A673 (cell line): ENCODE measurements at regions not wholly inside any gene's neighbourhood (a gene's known extent, or its start where the extent isn't known, plus 50 kb on each side); places are given as distances from the start of the nearest gene placed in this dataset.

Source experiments
- BruUV-seq: library from RNA; stranded (reverse); fragments of 400-500 nt; replicated peaks from 2 replicates; lab custom pipeline; 2021; lab: Mats Ljungman, UMichigan
- CTCF ChIA-PET: fragments of 300-600 bp; sonication (Branson Sonifier 250); formaldehyde crosslinking; loops from one replicate; lab custom pipeline; 2022; ENCODE audit warnings: antibody characterized with exemption; lab: Charles Lee
- POLR2A ChIA-PET: fragments of 300-600 bp; sonication (Branson Sonifier 250); formaldehyde crosslinking; loops from one replicate; lab custom pipeline; 2022; ENCODE audit warnings: antibody characterized with exemption; ENCODE audit not compliant: low non-redundant PET; lab: Charles Lee
- DNase-seq: peaks from one replicate; pipeline ENCODE4 v3.0.0-alpha.2; 2015; ENCODE audit warnings: low spot score
- H3K27ac ChIP-seq: fragments of 200-600 bp; sonication (generic); 2 replicates; pipeline ENCODE4 v1.5.1; 2016; ENCODE audit warnings: mixed run types, low read depth, mild to moderate bottlenecking, mixed read lengths, antibody characterized with exemption, low read length; ENCODE audit not compliant: poor library complexity, severe bottlenecking
- H3K27me3 ChIP-seq: fragments of 200-600 bp; sonication (generic); replicated peaks from 2 replicates; pipeline ENCODE4 v1.6.1; 2017; ENCODE audit warnings: mixed run types, low read depth, mild to moderate bottlenecking, mixed read lengths, antibody characterized with exemption, low read length; ENCODE audit not compliant: insufficient read depth, poor library complexity
- H3K36me3 ChIP-seq: fragments of 200-600 bp; sonication (generic); 2 replicates; pipeline ENCODE4 v1.6.1; 2016; ENCODE audit warnings: mixed run types, mild to moderate bottlenecking, mixed read lengths, antibody characterized with exemption, low read length; ENCODE audit not compliant: insufficient read depth, poor library complexity, severe bottlenecking
- H3K4me1 ChIP-seq: fragments of 200-600 bp; sonication (generic); 2 replicates; pipeline ENCODE4 v1.6.1; 2017; ENCODE audit warnings: mixed run types, mild to moderate bottlenecking, mixed read lengths, antibody characterized with exemption, low read length; ENCODE audit not compliant: insufficient read depth, poor library complexity, severe bottlenecking
- H3K4me3 ChIP-seq: fragments of 200-600 bp; sonication (generic); 2 replicates; pipeline ENCODE4 v1.5.1; 2016; ENCODE audit warnings: low read depth, mixed run types, mild to moderate bottlenecking, mixed read lengths, low read length; ENCODE audit not compliant: poor library complexity, severe bottlenecking
- H3K9me3 ChIP-seq: fragments of 200-600 bp; sonication (generic); 2 replicates; pipeline ENCODE4 v1.6.1; 2016; ENCODE audit warnings: mixed run types, low read depth, mild to moderate bottlenecking, mixed read lengths, antibody characterized with exemption, low read length; ENCODE audit not compliant: poor library complexity, severe bottlenecking
- EZH2 ChIP-seq: fragments of 200-600 bp; sonication (generic); IDR thresholded peaks from 2 replicates; pipeline ENCODE4 v1.6.1; 2017; ENCODE audit warnings: borderline replicate concordance, low read depth, mild to moderate bottlenecking, mixed read lengths, antibody characterized with exemption, low read length; ENCODE audit not compliant: poor library complexity, severe bottlenecking
- intact Hi-C: fragments of 100-400 bp; cut with micrococcal nuclease; formaldehyde crosslinking; loops from one replicate; pipeline ENCODE4 v1.10.0; 2022; ENCODE audit not compliant: unreplicated experiment
- TF ChIP-seq, protein P1 (sequence below): fragments of 300-800, 200-600 bp; sonication (generic); conservative IDR thresholded peaks from 2 replicates; pipeline ENCODE4 v1.5.1; 2017; ENCODE audit warnings: low read depth, mild to moderate bottlenecking, antibody characterized with exemption, low read length, moderate library complexity, mixed read lengths

DNA sequence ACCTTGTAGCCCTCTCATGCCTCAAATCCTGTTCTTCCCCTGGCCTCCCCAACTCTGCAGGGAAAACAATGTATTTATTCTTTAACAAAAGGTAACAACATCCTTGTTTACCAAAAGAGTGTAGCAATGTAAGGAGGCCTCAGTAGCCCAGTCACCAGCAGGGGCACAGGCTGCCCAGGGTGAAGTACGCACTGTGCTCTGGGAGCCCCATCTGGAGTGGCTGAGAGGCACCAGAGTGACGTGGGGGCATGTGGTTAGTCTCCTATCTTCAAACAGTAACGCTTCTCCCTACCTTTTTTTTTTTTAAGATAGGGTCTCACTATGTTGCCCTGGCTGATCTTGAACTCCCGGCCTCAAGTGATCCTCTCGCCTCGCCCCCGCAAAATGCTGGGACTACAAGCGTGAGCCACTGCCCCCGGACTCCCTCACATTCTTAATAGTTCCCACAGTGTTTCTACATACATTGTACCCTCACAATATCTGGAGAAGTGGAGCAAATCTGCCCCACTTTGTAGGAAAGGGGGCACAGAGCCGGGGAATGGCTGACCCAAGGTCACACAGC is 51.3 kb upstream of the ECE1 start:
- no peak for DNase-seq
- peaks cover 10% of the 10 kb centered on the region for H3K4me1 ChIP-seq
- POLR2A ChIA-PET = interaction anchor here (0.6 kb wide), 1 partner anchor 1954 kb away, joined by 3 read pairs; no protein-coding TSS in a partner anchor

DNA sequence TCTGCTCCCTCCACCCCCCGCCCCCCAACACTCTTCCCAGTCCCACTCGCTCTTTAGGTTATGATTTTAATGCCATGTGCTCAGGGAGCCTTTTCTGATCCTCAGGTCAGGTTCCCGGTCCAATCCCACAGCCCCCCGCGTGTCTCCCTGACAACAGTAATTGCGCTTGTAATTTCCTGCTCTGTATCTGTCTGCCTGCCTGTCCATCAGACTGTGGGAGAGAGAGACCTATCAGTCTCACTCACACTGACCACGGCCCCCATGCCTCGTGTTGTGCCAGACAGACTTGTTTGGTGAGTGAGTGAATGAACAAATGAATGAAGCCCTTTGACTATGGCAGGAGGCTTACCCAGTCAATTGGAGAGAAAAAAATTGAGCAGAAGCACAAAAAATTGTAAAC is 50.8 kb upstream of the ECE1 start:
- no peak for DNase-seq
- Histone ChIP-seq H3K4me1 (peaks cover 5% of the 10 kb centered on the region), H3K36me3 (no peaks in the 10 kb centered on the region), H3K4me3 (no peak overlapping the region), H3K27me3 (no peaks in the 10 kb centered on the region), H3K9me3 (no peaks in the 10 kb centered on the region), H3K27ac (no peak overlapping the region)
- TF ChIP-seq, protein P1, sequence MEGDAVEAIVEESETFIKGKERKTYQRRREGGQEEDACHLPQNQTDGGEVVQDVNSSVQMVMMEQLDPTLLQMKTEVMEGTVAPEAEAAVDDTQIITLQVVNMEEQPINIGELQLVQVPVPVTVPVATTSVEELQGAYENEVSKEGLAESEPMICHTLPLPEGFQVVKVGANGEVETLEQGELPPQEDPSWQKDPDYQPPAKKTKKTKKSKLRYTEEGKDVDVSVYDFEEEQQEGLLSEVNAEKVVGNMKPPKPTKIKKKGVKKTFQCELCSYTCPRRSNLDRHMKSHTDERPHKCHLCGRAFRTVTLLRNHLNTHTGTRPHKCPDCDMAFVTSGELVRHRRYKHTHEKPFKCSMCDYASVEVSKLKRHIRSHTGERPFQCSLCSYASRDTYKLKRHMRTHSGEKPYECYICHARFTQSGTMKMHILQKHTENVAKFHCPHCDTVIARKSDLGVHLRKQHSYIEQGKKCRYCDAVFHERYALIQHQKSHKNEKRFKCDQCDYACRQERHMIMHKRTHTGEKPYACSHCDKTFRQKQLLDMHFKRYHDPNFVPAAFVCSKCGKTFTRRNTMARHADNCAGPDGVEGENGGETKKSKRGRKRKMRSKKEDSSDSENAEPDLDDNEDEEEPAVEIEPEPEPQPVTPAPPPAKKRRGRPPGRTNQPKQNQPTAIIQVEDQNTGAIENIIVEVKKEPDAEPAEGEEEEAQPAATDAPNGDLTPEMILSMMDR = no peak
- no peak for TF ChIP-seq EZH2
- POLR2A ChIA-PET = no interaction called here
- no TSS peak for BruUV-seq
- CTCF ChIA-PET = no interaction called here
- intact Hi-C loops = no loop called here

More for the DNA sequence above, 51.3 kb upstream of the ECE1 start:
- Histone ChIP-seq H3K27ac (no peak overlapping the region), H3K27me3 (no peaks in the 10 kb centered on the region), H3K4me3 (no peak overlapping the region), H3K36me3 (no peaks in the 10 kb centered on the region), H3K9me3 (no peaks in the 10 kb centered on the region)
- no TSS peak for BruUV-seq
- intact Hi-C loops = no loop called here
- no peak for TF ChIP-seq EZH2
- TF ChIP-seq, protein P1 = no peak
- CTCF ChIA-PET = no interaction called here

DNA sequence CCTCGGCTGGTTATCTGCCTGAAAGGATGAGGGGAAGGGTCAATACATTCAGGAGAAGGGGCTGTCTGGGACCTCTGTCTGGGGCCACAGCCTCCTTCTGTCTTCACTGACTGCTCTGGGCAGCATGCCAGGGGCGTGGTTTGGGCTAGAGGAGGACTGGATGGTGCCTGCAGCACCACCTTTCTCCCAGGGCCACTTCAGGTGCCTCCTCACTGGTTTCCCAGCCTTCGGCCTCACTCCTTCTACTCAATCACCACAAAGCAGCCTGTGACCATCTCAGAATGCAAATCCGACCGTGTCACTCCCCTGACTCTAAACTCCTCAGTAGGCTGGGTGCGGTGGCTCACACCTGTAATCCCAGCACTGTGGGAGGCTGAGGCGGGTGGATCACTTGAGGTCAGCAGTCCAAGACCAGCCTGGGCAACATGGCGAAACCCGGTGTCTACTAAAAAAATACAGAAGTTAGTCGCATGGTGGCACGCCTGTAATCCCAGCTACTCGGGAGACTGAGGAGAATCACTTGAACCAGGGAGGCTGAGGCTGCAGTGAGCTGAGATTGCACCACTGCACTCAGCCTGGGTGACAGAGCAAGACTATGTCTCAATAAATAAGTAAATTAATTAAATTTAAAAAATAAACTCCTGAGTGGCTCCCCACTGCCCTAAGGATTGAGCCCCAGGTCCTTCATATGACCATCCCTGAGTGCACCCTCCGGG is 50.1 kb upstream of the ECE1 start:
- Histone ChIP-seq H3K36me3 (no peaks in the 10 kb centered on the region), H3K27ac (no peak overlapping the region), H3K27me3 (no peaks in the 10 kb centered on the region), H3K4me1 (peaks cover 12% of the 10 kb centered on the region), H3K4me3 (no peak overlapping the region), H3K9me3 (no peaks in the 10 kb centered on the region)
- no TSS peak for BruUV-seq
- ChIA-PET CTCF (no interaction called here), POLR2A (no interaction called here)
- intact Hi-C loops = no loop called here
- no peak for DNase-seq
- no peak for TF ChIP-seq EZH2
- TF ChIP-seq, protein P1 = no peak
